AG04449 (cell line): ENCODE measurements at regions not wholly inside any gene's neighbourhood (a gene's known extent, or its start where the extent isn't known, plus 50 kb on each side); places are given as distances from the start of the nearest gene placed in this dataset.

Experiments
- CTCF ChIA-PET: fragments of 350-600 bp; formaldehyde crosslinking; extraction: SDS; loops from one replicate; lab custom pipeline; 2021; ENCODE audit warnings: antibody characterized with exemption; lab: Yijun Ruan, JAX
- POLR2A ChIA-PET: fragments of 400-600, 350-600 bp; formaldehyde crosslinking; extraction: SDS; loops from one replicate; lab custom pipeline; 2020; ENCODE audit warnings: antibody characterized with exemption, inconsistent platforms; lab: Yijun Ruan, JAX
- DNase-seq: peaks from one replicate; pipeline ENCODE4 v3.0.0-alpha.2; 2010; ENCODE audit warnings: low read depth, low spot score
- H3K4me3 ChIP-seq: 2 replicates; pipeline ENCODE4 v1.5.1; 2011; ENCODE audit warnings: low read depth, mild to moderate bottlenecking, control low read depth, low read length
- CTCF ChIP-seq: IDR thresholded peaks from one replicate; pipeline ENCODE4 v1.5.1; 2011; ENCODE audit warnings: mild to moderate bottlenecking, moderate library complexity, low read length, control low read depth, inconsistent platforms; ENCODE audit not compliant: insufficient read depth; ENCODE audit errors: missing control alignments

DNA sequence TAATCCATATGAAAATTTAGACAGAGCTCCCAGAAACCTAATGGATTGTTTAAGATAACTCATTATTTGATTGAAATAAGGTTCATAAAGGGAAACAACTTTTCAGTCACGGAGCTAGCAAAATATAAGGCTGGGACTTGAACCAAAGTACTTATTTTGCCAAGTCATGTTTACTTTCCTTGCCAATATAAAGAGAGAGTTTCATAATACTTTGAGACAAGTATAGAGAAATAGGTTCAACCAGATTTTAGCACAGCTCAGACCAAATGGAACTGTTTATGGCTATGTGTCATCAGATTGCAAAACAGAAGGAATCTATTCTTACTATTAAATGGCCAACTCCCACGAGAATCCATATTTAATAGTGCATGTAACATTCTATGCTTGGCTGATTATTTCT, 1517.5 kb upstream of the TENM4 start:
- DNase-seq: peak; percentile 9
- no peak for TF ChIP-seq CTCF
- ChIA-PET POLR2A (no interaction called here), CTCF (no interaction called here)
- H3K4me3 ChIP-seq: no peak overlapping the region

DNA sequence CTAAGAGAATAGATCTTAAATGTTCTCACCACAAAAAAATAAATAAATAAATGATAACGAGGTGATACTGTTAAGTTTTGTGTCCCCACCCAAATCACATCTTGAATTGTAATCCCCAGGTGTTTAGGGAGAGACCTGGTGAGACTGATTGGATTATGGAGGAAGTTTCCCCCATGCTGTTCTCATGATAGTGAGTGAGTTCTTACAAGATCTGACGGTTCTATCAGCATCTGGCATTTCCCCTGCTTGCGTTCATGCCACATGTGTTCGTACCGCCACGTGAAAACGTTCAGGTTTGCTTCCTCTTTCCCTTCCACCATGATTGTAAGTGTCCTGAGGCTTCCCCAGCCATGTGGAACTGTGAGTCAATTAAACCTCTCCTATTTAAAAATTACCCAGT, 1514.8 kb upstream of the TENM4 start:
- POLR2A ChIA-PET: no interaction called here
- DNase-seq: no peak
- no peak overlapping the region for H3K4me3 ChIP-seq
- CTCF ChIA-PET: no interaction called here
- TF ChIP-seq CTCF: no peak

- ChIA-PET POLR2A (no interaction called here), CTCF (no interaction called here)
- no peak for TF ChIP-seq CTCF
- DNase-seq: no peak
- no peak overlapping the region for H3K4me3 ChIP-seq
These were observed 1508.0 kb upstream of the TENM4 start for GRCh38 chr11:80948781-80949180.

DNA sequence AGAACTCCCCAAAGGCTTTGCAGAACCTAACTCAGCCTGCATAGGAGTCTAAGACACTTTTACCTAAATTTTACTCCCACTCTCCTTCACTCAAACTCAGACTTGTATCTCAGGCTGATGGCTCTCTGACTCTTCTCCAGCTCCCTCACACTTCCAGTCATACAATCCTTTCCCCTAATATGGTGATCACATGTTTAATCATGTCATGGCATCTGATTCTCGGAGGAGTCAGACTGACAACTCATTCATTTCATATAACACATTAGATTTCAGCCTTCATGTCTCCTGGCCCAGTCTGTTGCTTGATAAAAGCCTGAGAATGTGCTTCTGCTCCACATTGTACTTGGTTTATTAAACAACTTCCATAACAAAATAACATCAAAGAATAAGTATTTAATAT, 1503.9 kb upstream of the TENM4 start:
- POLR2A ChIA-PET: no interaction called here
- TF ChIP-seq CTCF: no peak
- CTCF ChIA-PET: no interaction called here
- DNase-seq: no peak
- H3K4me3 ChIP-seq: no peak overlapping the region

- no peak for DNase-seq
- ChIA-PET CTCF (no interaction called here), POLR2A (no interaction called here)
- no peak for TF ChIP-seq CTCF
- H3K4me3 ChIP-seq: no peak overlapping the region
These were observed 1502.4 kb upstream of the TENM4 start for GRCh38 chr11:80943226-80943625.

DNA sequence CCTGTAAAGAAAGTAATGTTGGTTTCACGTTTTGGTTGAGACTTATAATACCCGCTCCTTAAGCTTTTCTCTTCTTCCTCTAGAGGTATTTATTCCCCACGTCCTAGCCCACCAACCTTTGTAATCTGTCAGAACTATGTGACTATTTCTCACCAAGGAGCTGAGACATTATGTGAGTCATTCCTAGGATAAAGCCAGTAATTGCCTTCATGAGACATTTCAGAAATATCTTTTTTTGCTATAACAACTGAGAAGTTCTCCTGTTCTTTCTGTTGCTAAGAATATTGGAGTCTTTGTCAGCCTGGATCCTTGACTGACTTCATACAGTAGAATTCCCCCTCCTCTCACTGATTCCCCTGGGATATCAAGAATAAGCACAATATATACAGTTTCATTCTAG, 1497.0 kb upstream of the TENM4 start:
- DNase-seq: no peak
- ChIA-PET POLR2A (no interaction called here), CTCF (no interaction called here)
- no peak overlapping the region for H3K4me3 ChIP-seq
- TF ChIP-seq CTCF: no peak
